ENCODE measurements at regions not wholly inside any gene's neighbourhood (a gene's known extent, or its start where the extent isn't known, plus 50 kb on each side); places are given as distances from the start of the nearest gene placed in this dataset.

GRCh38 chr3:159625594-159625993 lies 363.0 kb upstream of the IL12A start:
- Histone ChIP-seq H3K9me3 (ENCODE audit: low read depth, low read length) (no peaks in the 10 kb centered on the region), H3K4me1 (ENCODE audit: insufficient read depth, low read length) (peaks cover 15% of the 10 kb centered on the region), H4K20me1 (ENCODE audit: insufficient read depth, low read length) (no peaks in the 10 kb centered on the region), H3K79me2 (ENCODE audit: insufficient read depth, low read length) (no peaks in the 10 kb centered on the region), H3K27ac (ENCODE audit: low read depth, low read length) (no peak overlapping the region), H3K36me3 (ENCODE audit: insufficient read depth, low read length) (no peaks in the 10 kb centered on the region), H3K4me2 (ENCODE audit: insufficient read depth, low read length) (no peak overlapping the region), H3K4me3 (ENCODE audit: insufficient read depth, low read length) (no peak overlapping the region), H3K27me3 (ENCODE audit: insufficient read depth, low read length) (no peaks in the 10 kb centered on the region), H2AFZ (ENCODE audit: low read length) (no peak overlapping the region)
- no peak for DNase-seq (ENCODE audit: insufficient read length, low spot score, missing footprints)
- TF ChIP-seq CTCF (IDR thresholded peaks at IDR 0.05; ENCODE audit: extremely low read depth, low read depth, low read length) = no peak

- DNase-seq (ENCODE audit: insufficient read length, low spot score, missing footprints) = no peak
- Histone ChIP-seq H3K4me2 (ENCODE audit: insufficient read depth, low read length) (no peak overlapping the region), H3K4me3 (ENCODE audit: insufficient read depth, low read length) (no peak overlapping the region), H3K27me3 (ENCODE audit: insufficient read depth, low read length) (no peaks in the 10 kb centered on the region), H3K36me3 (ENCODE audit: insufficient read depth, low read length) (no peaks in the 10 kb centered on the region), H2AFZ (ENCODE audit: low read length) (no peak overlapping the region), H4K20me1 (ENCODE audit: insufficient read depth, low read length) (no peaks in the 10 kb centered on the region), H3K4me1 (ENCODE audit: insufficient read depth, low read length) (peaks cover 7% of the 10 kb centered on the region), H3K9me3 (ENCODE audit: low read depth, low read length) (no peaks in the 10 kb centered on the region), H3K79me2 (ENCODE audit: insufficient read depth, low read length) (no peaks in the 10 kb centered on the region), H3K27ac (ENCODE audit: low read depth, low read length) (no peak overlapping the region)
- no peak for TF ChIP-seq CTCF (IDR thresholded peaks at IDR 0.05; ENCODE audit: extremely low read depth, low read depth, low read length)
Measured at GRCh38 chr3:159626598-159626997, 362.0 kb upstream of the IL12A start.

DNA sequence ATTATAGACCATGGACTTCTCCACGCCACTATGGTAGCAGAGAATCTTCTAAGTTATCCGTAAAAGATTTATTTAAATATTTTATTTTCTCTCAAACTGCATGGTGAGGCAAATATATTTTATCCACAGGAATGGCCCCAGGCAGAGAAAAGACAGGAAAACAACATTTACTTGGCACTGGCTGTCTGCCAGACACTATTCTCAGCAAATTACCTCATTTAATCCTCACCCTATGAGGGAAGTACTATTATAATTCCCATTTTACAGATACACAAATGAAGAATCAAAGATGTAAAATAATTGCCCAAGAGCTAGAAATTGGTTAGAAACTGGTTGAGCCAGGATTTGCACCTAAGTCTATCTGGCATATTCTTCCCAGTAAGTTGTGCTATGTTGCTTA lies 361.4 kb upstream of the IL12A start:
- no peak for DNase-seq (ENCODE audit: insufficient read length, low spot score, missing footprints)
- H3K4me1 ChIP-seq (ENCODE audit: insufficient read depth, low read length) = peaks cover 7% of the 10 kb centered on the region
- no peak overlapping the region for H3K4me2 ChIP-seq (ENCODE audit: insufficient read depth, low read length)
- no peaks in the 10 kb centered on the region for H3K36me3 ChIP-seq (ENCODE audit: insufficient read depth, low read length)
- H3K79me2 ChIP-seq (ENCODE audit: insufficient read depth, low read length) = no peaks in the 10 kb centered on the region
- no peak overlapping the region for H2AFZ ChIP-seq (ENCODE audit: low read length)
- TF ChIP-seq CTCF (IDR thresholded peaks at IDR 0.05; ENCODE audit: extremely low read depth, low read depth, low read length) = no peak
- no peak overlapping the region for H3K4me3 ChIP-seq (ENCODE audit: insufficient read depth, low read length)
- H4K20me1 ChIP-seq (ENCODE audit: insufficient read depth, low read length) = no peaks in the 10 kb centered on the region
- no peak overlapping the region for H3K27ac ChIP-seq (ENCODE audit: low read depth, low read length)
- no peaks in the 10 kb centered on the region for H3K9me3 ChIP-seq (ENCODE audit: low read depth, low read length)
- no peaks in the 10 kb centered on the region for H3K27me3 ChIP-seq (ENCODE audit: insufficient read depth, low read length)

GRCh38 chr3:159627634-159628033 lies 361.0 kb upstream of the IL12A start:
- no peak overlapping the region for H3K27ac ChIP-seq (ENCODE audit: low read depth, low read length)
- no peaks in the 10 kb centered on the region for H3K36me3 ChIP-seq (ENCODE audit: insufficient read depth, low read length)
- DNase-seq (ENCODE audit: insufficient read length, low spot score, missing footprints) = no peak
- peaks cover 7% of the 10 kb centered on the region for H3K4me1 ChIP-seq (ENCODE audit: insufficient read depth, low read length)
- no peaks in the 10 kb centered on the region for H3K79me2 ChIP-seq (ENCODE audit: insufficient read depth, low read length)
- H3K9me3 ChIP-seq (ENCODE audit: low read depth, low read length) = no peaks in the 10 kb centered on the region
- TF ChIP-seq CTCF (IDR thresholded peaks at IDR 0.05; ENCODE audit: extremely low read depth, low read depth, low read length) = no peak
- H4K20me1 ChIP-seq (ENCODE audit: insufficient read depth, low read length) = no peaks in the 10 kb centered on the region
- no peak overlapping the region for H2AFZ ChIP-seq (ENCODE audit: low read length)
- H3K4me3 ChIP-seq (ENCODE audit: insufficient read depth, low read length) = no peak overlapping the region
- no peaks in the 10 kb centered on the region for H3K27me3 ChIP-seq (ENCODE audit: insufficient read depth, low read length)
- H3K4me2 ChIP-seq (ENCODE audit: insufficient read depth, low read length) = no peak overlapping the region

Data from osteoblast (primary cell).